ENCODE measurements at regions not wholly inside any gene's neighbourhood (a gene's known extent, or its start where the extent isn't known, plus 50 kb on each side); places are given as distances from the start of the nearest gene placed in this dataset.

- H3K27ac Mint-ChIP-seq (ENCODE audit: unreplicated experiment), result no peak overlapping the region
- no peaks in the 10 kb centered on the region for H3K27me3 Mint-ChIP-seq (ENCODE audit: unreplicated experiment)
- no peak for DNase-seq (ENCODE audit: extremely low spot score, unreplicated experiment)
- H3K4me3 Mint-ChIP-seq (ENCODE audit: unreplicated experiment), result no peak overlapping the region
- H3K4me1 Mint-ChIP-seq (ENCODE audit: unreplicated experiment), result no peaks in the 10 kb centered on the region
- TF ChIP-seq CTCF (IDR thresholded peaks at IDR 0.05), result no peak
- no peaks in the 10 kb centered on the region for H3K36me3 Mint-ChIP-seq (ENCODE audit: unreplicated experiment)
- H3K9me3 Mint-ChIP-seq (ENCODE audit: unreplicated experiment), result peaks cover 45% of the 10 kb centered on the region
These were observed 136.7 kb upstream of the ZNF91 start for GRCh38 chr19:23531976-23532375.

- Mint-ChIP-seq H3K36me3 (ENCODE audit: unreplicated experiment) (no peaks in the 10 kb centered on the region), H3K4me1 (ENCODE audit: unreplicated experiment) (no peaks in the 10 kb centered on the region), H3K27me3 (ENCODE audit: unreplicated experiment) (no peaks in the 10 kb centered on the region), H3K4me3 (ENCODE audit: unreplicated experiment) (no peak overlapping the region), H3K9me3 (ENCODE audit: unreplicated experiment) (peaks cover 41% of the 10 kb centered on the region), H3K27ac (ENCODE audit: unreplicated experiment) (no peak overlapping the region)
- TF ChIP-seq CTCF (IDR thresholded peaks at IDR 0.05), result no peak
- no peak for DNase-seq (ENCODE audit: extremely low spot score, unreplicated experiment)
These were observed 136.0 kb upstream of the ZNF91 start for GRCh38 chr19:23531231-23531790.

- no peak for DNase-seq (ENCODE audit: extremely low spot score, unreplicated experiment)
- H3K36me3 Mint-ChIP-seq (ENCODE audit: unreplicated experiment), result no peaks in the 10 kb centered on the region
- H3K27me3 Mint-ChIP-seq (ENCODE audit: unreplicated experiment), result no peaks in the 10 kb centered on the region
- no peak overlapping the region for H3K27ac Mint-ChIP-seq (ENCODE audit: unreplicated experiment)
- TF ChIP-seq CTCF (IDR thresholded peaks at IDR 0.05), result no peak
- H3K9me3 Mint-ChIP-seq (ENCODE audit: unreplicated experiment), result peaks cover 35% of the 10 kb centered on the region
- H3K4me1 Mint-ChIP-seq (ENCODE audit: unreplicated experiment), result no peaks in the 10 kb centered on the region
- H3K4me3 Mint-ChIP-seq (ENCODE audit: unreplicated experiment), result no peak overlapping the region
These were observed 133.1 kb upstream of the ZNF91 start for GRCh38 chr19:23528376-23528775.

- Mint-ChIP-seq H3K27ac (ENCODE audit: unreplicated experiment) (no peak overlapping the region), H3K4me1 (ENCODE audit: unreplicated experiment) (no peaks in the 10 kb centered on the region), H3K27me3 (ENCODE audit: unreplicated experiment) (no peaks in the 10 kb centered on the region), H3K4me3 (ENCODE audit: unreplicated experiment) (no peak overlapping the region), H3K9me3 (ENCODE audit: unreplicated experiment) (peaks cover 36% of the 10 kb centered on the region), H3K36me3 (ENCODE audit: unreplicated experiment) (no peaks in the 10 kb centered on the region)
- no peak for TF ChIP-seq CTCF (IDR thresholded peaks at IDR 0.05)
- no peak for DNase-seq (ENCODE audit: extremely low spot score, unreplicated experiment)
These were observed 132.5 kb upstream of the ZNF91 start for GRCh38 chr19:23527797-23528196.

- H3K27me3 Mint-ChIP-seq (ENCODE audit: unreplicated experiment), result no peaks in the 10 kb centered on the region
- no peak overlapping the region for H3K27ac Mint-ChIP-seq (ENCODE audit: unreplicated experiment)
- H3K4me1 Mint-ChIP-seq (ENCODE audit: unreplicated experiment), result no peaks in the 10 kb centered on the region
- no peaks in the 10 kb centered on the region for H3K36me3 Mint-ChIP-seq (ENCODE audit: unreplicated experiment)
- no peak overlapping the region for H3K4me3 Mint-ChIP-seq (ENCODE audit: unreplicated experiment)
- TF ChIP-seq CTCF (IDR thresholded peaks at IDR 0.05), result no peak
- peaks cover 47% of the 10 kb centered on the region for H3K9me3 Mint-ChIP-seq (ENCODE audit: unreplicated experiment)
- DNase-seq (ENCODE audit: extremely low spot score, unreplicated experiment), result no peak
These were observed 131.0 kb upstream of the ZNF91 start for GRCh38 chr19:23526302-23526701.

All from osteocyte (in vitro differentiated cells).